ENCODE measurements at regions not wholly inside any gene's neighbourhood (a gene's known extent, or its start where the extent isn't known, plus 50 kb on each side); places are given as distances from the start of the nearest gene placed in this dataset.

GRCh38 chr3:26074080-26074479 lies 284.2 kb downstream of the OXSM start:
- Histone ChIP-seq H3K27me3 (ENCODE audit: control insufficient read depth, insufficient read depth, low read length) (no peaks in the 10 kb centered on the region), H3K36me3 (ENCODE audit: control insufficient read depth, insufficient read depth, low read length) (no peaks in the 10 kb centered on the region), H3K4me3 (ENCODE audit: low read depth, low read length) (no peak overlapping the region)
- FAIRE-seq: no peak
- no peak for TF ChIP-seq CTCF (IDR thresholded peaks at IDR 0.05; ENCODE audit: insufficient read depth, low read length, severe bottlenecking)
- DNase-seq (ENCODE audit: low read depth): no peak

- DNase-seq (ENCODE audit: low read depth) (no peak), FAIRE-seq (no peak)
- Histone ChIP-seq H3K36me3 (ENCODE audit: control insufficient read depth, insufficient read depth, low read length) (no peaks in the 10 kb centered on the region), H3K27me3 (ENCODE audit: control insufficient read depth, insufficient read depth, low read length) (no peaks in the 10 kb centered on the region), H3K4me3 (ENCODE audit: low read depth, low read length) (no peak overlapping the region)
- TF ChIP-seq CTCF (IDR thresholded peaks at IDR 0.05; ENCODE audit: insufficient read depth, low read length, severe bottlenecking): no peak
Observed at GRCh38 chr3:26078539-26078938, 288.6 kb downstream of the OXSM start.

GRCh38 chr3:26081166-26081565 lies 291.3 kb downstream of the OXSM start:
- no peak for TF ChIP-seq CTCF (IDR thresholded peaks at IDR 0.05; ENCODE audit: insufficient read depth, low read length, severe bottlenecking)
- no peaks in the 10 kb centered on the region for H3K27me3 ChIP-seq (ENCODE audit: control insufficient read depth, insufficient read depth, low read length)
- no peak overlapping the region for H3K4me3 ChIP-seq (ENCODE audit: low read depth, low read length)
- H3K36me3 ChIP-seq (ENCODE audit: control insufficient read depth, insufficient read depth, low read length): no peaks in the 10 kb centered on the region
- FAIRE-seq (no peak), DNase-seq (ENCODE audit: low read depth) (no peak)

GRCh38 chr3:26081806-26082205 lies 291.9 kb downstream of the OXSM start:
- DNase-seq (ENCODE audit: low read depth) (no peak), FAIRE-seq (no peak)
- no peaks in the 10 kb centered on the region for H3K36me3 ChIP-seq (ENCODE audit: control insufficient read depth, insufficient read depth, low read length)
- H3K4me3 ChIP-seq (ENCODE audit: low read depth, low read length): no peak overlapping the region
- no peak for TF ChIP-seq CTCF (IDR thresholded peaks at IDR 0.05; ENCODE audit: insufficient read depth, low read length, severe bottlenecking)
- no peaks in the 10 kb centered on the region for H3K27me3 ChIP-seq (ENCODE audit: control insufficient read depth, insufficient read depth, low read length)

GRCh38 chr3:26082911-26083310 lies 293.0 kb downstream of the OXSM start:
- Histone ChIP-seq H3K27me3 (ENCODE audit: control insufficient read depth, insufficient read depth, low read length) (no peaks in the 10 kb centered on the region), H3K36me3 (ENCODE audit: control insufficient read depth, insufficient read depth, low read length) (no peaks in the 10 kb centered on the region), H3K4me3 (ENCODE audit: low read depth, low read length) (no peak overlapping the region)
- no peak for DNase-seq (ENCODE audit: low read depth)
- TF ChIP-seq CTCF (IDR thresholded peaks at IDR 0.05; ENCODE audit: insufficient read depth, low read length, severe bottlenecking): no peak
- no peak for FAIRE-seq

GRCh38 chr3:26084629-26085028 lies 294.7 kb downstream of the OXSM start:
- TF ChIP-seq CTCF (IDR thresholded peaks at IDR 0.05; ENCODE audit: insufficient read depth, low read length, severe bottlenecking): no peak

More at GRCh38 chr3:26084629-26085028, 294.7 kb downstream of the OXSM start:
- Histone ChIP-seq H3K36me3 (ENCODE audit: control insufficient read depth, insufficient read depth, low read length) (no peaks in the 10 kb centered on the region), H3K4me3 (ENCODE audit: low read depth, low read length) (no peak overlapping the region), H3K27me3 (ENCODE audit: control insufficient read depth, insufficient read depth, low read length) (no peaks in the 10 kb centered on the region)
- no peak for DNase-seq (ENCODE audit: low read depth)
- no peak for FAIRE-seq
